ENCODE measurements at regions not wholly inside any gene's neighbourhood (a gene's known extent, or its start where the extent isn't known, plus 50 kb on each side); places are given as distances from the start of the nearest gene placed in this dataset.

DNA sequence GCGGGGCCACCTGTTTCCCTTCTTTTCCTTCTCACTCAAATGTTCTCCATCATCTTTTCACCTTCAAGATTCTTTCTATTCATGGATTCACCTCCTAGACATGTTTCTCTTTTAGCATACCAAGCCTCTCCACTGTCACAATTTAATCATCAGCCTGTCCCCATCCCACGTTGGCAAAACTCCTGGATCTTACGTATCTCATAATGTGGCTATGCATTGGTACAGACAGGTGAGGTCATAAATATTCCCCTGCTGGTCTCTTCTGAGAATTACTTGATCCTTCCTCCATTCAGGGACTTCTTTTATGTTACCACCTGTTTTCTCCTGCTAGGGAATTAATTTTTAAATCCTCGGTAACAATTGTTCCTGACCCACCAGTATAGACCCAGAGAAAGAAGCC is 262.6 kb upstream of the NEBL start:
- no peaks in the 10 kb centered on the region for H3K4me1 Mint-ChIP-seq
- Histone ChIP-seq H3K4me1 (ENCODE audit: control insufficient read depth in 2 of 2, insufficient read depth in 2 of 2, low read length in 2 of 2) (no peaks in the 10 kb centered on the region), H3K36me3 (ENCODE audit: control insufficient read depth in 2 of 3, insufficient read depth in 3 of 3, low read length in 3 of 3) (no peaks in the 10 kb centered on the region), H3K9me3 (ENCODE audit: control insufficient read depth in 2 of 3, low read length in 3 of 3) (no peaks in the 10 kb centered on the region), H3K27me3 (ENCODE audit: control insufficient read depth in 2 of 2, insufficient read depth in 2 of 2, low read length in 2 of 2) (no peaks in the 10 kb centered on the region), H3K4me3 (ENCODE audit: low read length) (no peak overlapping the region), H3K27ac (ENCODE audit: low read depth, low read length) (no peak overlapping the region)
- no peak overlapping the region for H3K4me3 Mint-ChIP-seq
- intact Hi-C loops (cut with micrococcal nuclease): no loop called here
- DNase-seq (no peak), ATAC-seq (no peak)
- no peak overlapping the region for H3K27ac Mint-ChIP-seq
- no peaks in the 10 kb centered on the region for H3K36me3 Mint-ChIP-seq
- ChIA-PET POLR2A (no interaction called here), CTCF (no interaction called here)
- peaks cover 0 to 15% (median 3%) of the 10 kb centered on the region in 11 donors for H3K9me3 Mint-ChIP-seq
- H3K27me3 Mint-ChIP-seq: peaks cover 0 to 30% (median 21%) of the 10 kb centered on the region in 5 donors

DNA sequence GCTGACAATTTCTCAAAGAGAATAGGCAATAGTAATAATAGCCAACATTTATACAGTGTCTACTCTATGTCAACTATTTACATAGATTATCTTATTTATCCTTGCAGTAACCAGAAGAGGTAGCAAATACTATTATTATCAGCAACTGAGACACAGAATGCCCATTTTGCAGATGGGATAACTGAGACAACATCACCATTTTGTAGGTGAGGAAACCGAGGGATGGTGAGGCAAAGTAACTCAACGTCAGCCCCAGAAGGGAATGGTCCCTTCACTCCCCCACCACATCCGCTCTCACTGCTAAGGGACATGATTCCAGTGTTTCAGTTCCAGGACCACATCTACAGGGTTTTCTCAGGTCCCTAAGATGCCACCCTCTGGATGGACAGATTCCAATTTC is 261.2 kb upstream of the NEBL start:
- Mint-ChIP-seq H3K4me1 (no peaks in the 10 kb centered on the region), H3K4me3 (no peak overlapping the region)
- intact Hi-C loops (cut with micrococcal nuclease): no loop called here

DNA sequence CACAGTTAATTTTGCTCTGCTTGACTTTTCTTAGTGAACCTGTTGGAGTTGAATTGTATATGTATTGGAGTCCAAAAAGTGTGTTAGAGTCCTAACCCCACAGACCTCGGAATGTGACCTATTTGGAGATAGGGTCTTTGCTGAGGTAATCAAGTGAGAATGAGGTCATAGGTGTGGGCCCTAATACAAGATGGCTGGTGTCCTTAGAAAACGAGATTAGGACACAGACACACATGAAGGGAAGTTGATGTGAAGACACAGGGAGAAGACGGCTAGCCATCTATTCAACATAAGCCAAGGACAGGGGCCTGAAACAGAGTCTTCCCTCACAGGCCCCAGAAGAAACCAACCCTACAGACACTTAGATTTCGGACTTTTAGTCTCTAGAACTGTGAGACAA is 260.6 kb upstream of the NEBL start:
- H3K27ac ChIP-seq (ENCODE audit: low read depth, low read length): no peak overlapping the region
- Mint-ChIP-seq H3K4me1 (no peaks in the 10 kb centered on the region), H3K4me3 (no peak overlapping the region), H3K27me3 (peaks cover 0 to 26% (median 20%) of the 10 kb centered on the region in 5 donors), H3K27ac (no peak overlapping the region), H3K36me3 (no peaks in the 10 kb centered on the region), H3K9me3 (peaks cover 0 to 15% (median 3%) of the 10 kb centered on the region in 11 donors)
- H3K36me3 ChIP-seq (ENCODE audit: control insufficient read depth in 2 of 3, insufficient read depth in 3 of 3, low read length in 3 of 3): no peaks in the 10 kb centered on the region
- no peak for ATAC-seq
- DNase-seq: no peak
- no peaks in the 10 kb centered on the region for H3K9me3 ChIP-seq (ENCODE audit: control insufficient read depth in 2 of 3, low read length in 3 of 3)
- H3K4me3 ChIP-seq (ENCODE audit: low read length): no peak overlapping the region
- CTCF ChIA-PET: no interaction called here
- no peaks in the 10 kb centered on the region for H3K27me3 ChIP-seq (ENCODE audit: control insufficient read depth in 2 of 2, insufficient read depth in 2 of 2, low read length in 2 of 2)
- intact Hi-C loops (cut with micrococcal nuclease): no loop called here
- POLR2A ChIA-PET: no interaction called here
- no peaks in the 10 kb centered on the region for H3K4me1 ChIP-seq (ENCODE audit: control insufficient read depth in 2 of 2, insufficient read depth in 2 of 2, low read length in 2 of 2)

More for the DNA sequence above, 261.2 kb upstream of the NEBL start:
- Mint-ChIP-seq H3K27ac (no peak overlapping the region), H3K27me3 (peaks cover 0 to 26% (median 20%) of the 10 kb centered on the region in 5 donors), H3K9me3 (peaks cover 0 to 15% (median 3%) of the 10 kb centered on the region in 11 donors), H3K36me3 (no peaks in the 10 kb centered on the region)
- H3K27me3 ChIP-seq (ENCODE audit: control insufficient read depth in 2 of 2, insufficient read depth in 2 of 2, low read length in 2 of 2): no peaks in the 10 kb centered on the region
- ChIA-PET CTCF (no interaction called here), POLR2A (no interaction called here)
- no peak for DNase-seq
- H3K4me3 ChIP-seq (ENCODE audit: low read length): no peak overlapping the region
- no peak overlapping the region for H3K27ac ChIP-seq (ENCODE audit: low read depth, low read length)
- H3K9me3 ChIP-seq (ENCODE audit: control insufficient read depth in 2 of 3, low read length in 3 of 3): no peaks in the 10 kb centered on the region
- H3K36me3 ChIP-seq (ENCODE audit: control insufficient read depth in 2 of 3, insufficient read depth in 3 of 3, low read length in 3 of 3): no peaks in the 10 kb centered on the region
- no peak for ATAC-seq
- H3K4me1 ChIP-seq (ENCODE audit: control insufficient read depth in 2 of 2, insufficient read depth in 2 of 2, low read length in 2 of 2): no peaks in the 10 kb centered on the region

DNA sequence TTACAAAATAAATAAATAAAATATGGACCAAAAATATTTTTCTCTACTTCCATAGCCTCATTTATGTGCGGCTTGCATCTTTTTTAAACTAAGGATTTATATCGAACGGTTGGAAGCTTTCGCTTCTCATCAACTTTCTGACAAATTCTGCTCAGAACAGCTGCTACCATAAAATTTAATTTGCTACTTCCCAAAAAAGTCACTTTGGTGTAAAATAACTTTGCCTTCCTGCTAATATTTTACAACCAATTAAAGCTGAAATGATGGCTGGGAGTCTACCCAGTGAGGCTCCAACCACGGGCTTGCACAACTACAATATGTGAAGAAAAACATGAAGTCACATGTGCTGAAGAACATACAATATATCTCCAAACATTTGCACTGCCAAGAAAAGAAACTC is 253.1 kb upstream of the NEBL start:
- Mint-ChIP-seq H3K36me3 (no peaks in the 10 kb centered on the region), H3K4me1 (no peaks in the 10 kb centered on the region), H3K4me3 (no peak overlapping the region), H3K9me3 (peaks cover 0 to 4% (median 0%) of the 10 kb centered on the region in 11 donors), H3K27me3 (peaks cover 0 to 17% (median 9%) of the 10 kb centered on the region in 5 donors), H3K27ac (no peak overlapping the region)
- Histone ChIP-seq H3K27ac (ENCODE audit: low read depth, low read length) (no peak overlapping the region), H3K27me3 (ENCODE audit: control insufficient read depth in 2 of 2, insufficient read depth in 2 of 2, low read length in 2 of 2) (no peaks in the 10 kb centered on the region), H3K36me3 (ENCODE audit: control insufficient read depth in 2 of 3, insufficient read depth in 3 of 3, low read length in 3 of 3) (no peaks in the 10 kb centered on the region), H3K9me3 (ENCODE audit: control insufficient read depth in 2 of 3, low read length in 3 of 3) (no peaks in the 10 kb centered on the region), H3K4me1 (ENCODE audit: control insufficient read depth in 2 of 2, insufficient read depth in 2 of 2, low read length in 2 of 2) (no peaks in the 10 kb centered on the region), H3K4me3 (ENCODE audit: low read length) (no peak overlapping the region)
- ATAC-seq (no peak), DNase-seq (no peak)
- ChIA-PET POLR2A (no interaction called here), CTCF (no interaction called here)
- intact Hi-C loops (cut with micrococcal nuclease): no loop called here

DNA sequence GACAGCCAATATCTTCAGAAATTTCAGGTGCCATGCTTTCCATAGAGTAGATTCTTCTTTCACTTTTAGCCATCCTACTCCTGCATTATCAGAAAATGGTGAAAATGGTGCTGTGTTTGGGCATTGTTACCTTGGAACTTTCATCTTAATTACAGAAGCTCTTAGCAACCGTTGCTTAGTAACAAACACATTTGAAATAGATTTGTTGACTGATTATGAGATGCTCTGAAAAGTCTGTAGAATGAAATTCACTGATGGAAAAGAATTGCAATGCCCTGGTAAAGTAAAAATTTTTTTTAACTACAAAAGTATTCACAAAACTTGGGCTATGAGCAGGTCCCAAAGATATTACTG is 249.3 kb upstream of the NEBL start:
- Mint-ChIP-seq H3K36me3 (no peaks in the 10 kb centered on the region), H3K27ac (no peak overlapping the region), H3K27me3 (peaks cover 0 to 2% (median 0%) of the 10 kb centered on the region in 5 donors), H3K9me3 (peaks cover 0 to under 1% (median 0%) of the 10 kb centered on the region in 11 donors), H3K4me1 (no peaks in the 10 kb centered on the region), H3K4me3 (no peak overlapping the region)
- ATAC-seq (no peak), DNase-seq (peak in 1 of 9 donors; percentile 1)
- Histone ChIP-seq H3K4me1 (ENCODE audit: control insufficient read depth in 2 of 2, insufficient read depth in 2 of 2, low read length in 2 of 2) (no peaks in the 10 kb centered on the region), H3K4me3 (ENCODE audit: low read length) (no peak overlapping the region), H3K27me3 (ENCODE audit: control insufficient read depth in 2 of 2, insufficient read depth in 2 of 2, low read length in 2 of 2) (no peaks in the 10 kb centered on the region), H3K27ac (ENCODE audit: low read depth, low read length) (no peak overlapping the region), H3K9me3 (ENCODE audit: control insufficient read depth in 2 of 3, low read length in 3 of 3) (no peaks in the 10 kb centered on the region), H3K36me3 (ENCODE audit: control insufficient read depth in 2 of 3, insufficient read depth in 3 of 3, low read length in 3 of 3) (no peaks in the 10 kb centered on the region)
- intact Hi-C loops (cut with micrococcal nuclease): no loop called here
- ChIA-PET CTCF (no interaction called here), POLR2A (no interaction called here)

DNA sequence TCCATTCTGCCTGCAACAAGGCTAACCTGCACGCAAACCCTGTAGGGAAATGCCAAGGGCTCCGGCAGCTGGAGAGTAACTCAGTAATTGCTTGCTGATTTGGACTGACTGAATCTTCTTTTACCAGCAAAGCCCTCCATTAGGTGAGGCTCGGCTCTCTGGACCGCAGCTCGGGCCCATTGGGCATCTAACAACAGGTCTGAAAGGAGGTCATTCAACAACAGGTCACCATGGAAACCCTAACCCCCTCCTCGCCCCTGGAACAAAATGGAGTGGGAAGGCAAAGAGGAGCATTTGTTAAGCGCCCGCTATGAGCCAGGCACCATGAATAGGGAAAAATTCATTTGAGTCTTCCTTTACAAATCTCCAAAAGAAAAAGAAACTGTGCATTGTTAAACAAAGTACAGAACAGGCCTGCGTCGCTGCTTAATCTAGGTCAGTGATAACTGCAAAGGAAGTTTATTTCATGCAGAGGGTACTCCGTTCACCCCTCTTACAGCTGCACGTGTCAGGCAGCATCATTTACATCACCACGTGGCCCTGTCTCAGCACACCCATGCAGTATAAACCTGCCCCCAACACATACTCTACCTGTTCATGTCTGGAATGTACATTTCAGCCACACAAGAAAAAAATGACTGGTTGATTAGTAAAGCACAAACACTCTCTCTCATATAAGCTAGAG is 248.8 kb upstream of the NEBL start:
- Mint-ChIP-seq H3K36me3 (no peaks in the 10 kb centered on the region), H3K9me3 (no peaks in the 10 kb centered on the region), H3K27ac (no peak overlapping the region), H3K4me3 (no peak overlapping the region), H3K4me1 (no peaks in the 10 kb centered on the region), H3K27me3 (peaks cover 0 to 3% (median 0%) of the 10 kb centered on the region in 5 donors)
- H3K27me3 ChIP-seq (ENCODE audit: control insufficient read depth in 2 of 2, insufficient read depth in 2 of 2, low read length in 2 of 2): no peaks in the 10 kb centered on the region
- ATAC-seq: no peak
- ChIA-PET POLR2A (no interaction called here), CTCF (no interaction called here)
- H3K27ac ChIP-seq (ENCODE audit: low read depth, low read length): no peak overlapping the region
- H3K4me3 ChIP-seq (ENCODE audit: low read length): no peak overlapping the region
- no peak for DNase-seq
- H3K36me3 ChIP-seq (ENCODE audit: control insufficient read depth in 2 of 3, insufficient read depth in 3 of 3, low read length in 3 of 3): no peaks in the 10 kb centered on the region
- no peaks in the 10 kb centered on the region for H3K4me1 ChIP-seq (ENCODE audit: control insufficient read depth in 2 of 2, insufficient read depth in 2 of 2, low read length in 2 of 2)
- intact Hi-C loops (cut with micrococcal nuclease): no loop called here
- H3K9me3 ChIP-seq (ENCODE audit: control insufficient read depth in 2 of 3, low read length in 3 of 3): no peaks in the 10 kb centered on the region

DNA sequence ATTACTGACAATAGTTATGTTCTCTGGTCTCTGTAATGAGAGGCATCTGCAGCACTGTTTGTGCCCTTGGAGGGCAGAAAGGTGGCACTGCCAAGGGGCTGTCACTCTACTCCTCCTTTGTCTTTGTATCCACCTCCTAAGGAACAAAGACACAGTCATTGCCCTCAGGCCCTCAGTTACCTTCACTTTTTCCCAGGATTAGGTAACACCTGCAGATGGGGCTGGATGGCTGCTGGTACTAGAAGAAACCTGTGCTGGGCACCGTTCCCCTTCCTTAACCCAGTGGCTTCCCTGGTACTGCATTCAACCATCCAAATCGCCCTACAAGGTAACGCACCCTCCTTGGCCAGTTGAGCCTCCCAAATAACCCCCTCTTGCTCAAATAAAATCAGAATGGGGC is 246.9 kb upstream of the NEBL start:
- no peaks in the 10 kb centered on the region for H3K4me1 ChIP-seq (ENCODE audit: control insufficient read depth in 2 of 2, insufficient read depth in 2 of 2, low read length in 2 of 2)
- CTCF ChIA-PET: no interaction called here
- no peak overlapping the region for H3K27ac ChIP-seq (ENCODE audit: low read depth, low read length)
- no peaks in the 10 kb centered on the region for H3K9me3 ChIP-seq (ENCODE audit: control insufficient read depth in 2 of 3, low read length in 3 of 3)
- no peaks in the 10 kb centered on the region for H3K9me3 Mint-ChIP-seq
- ATAC-seq: no peak
- no peak for DNase-seq
- H3K36me3 Mint-ChIP-seq: no peaks in the 10 kb centered on the region
- H3K4me3 Mint-ChIP-seq: no peak overlapping the region
- no peak overlapping the region for H3K27ac Mint-ChIP-seq
- no peaks in the 10 kb centered on the region for H3K27me3 ChIP-seq (ENCODE audit: control insufficient read depth in 2 of 2, insufficient read depth in 2 of 2, low read length in 2 of 2)
- H3K4me3 ChIP-seq (ENCODE audit: low read length): no peak overlapping the region
- intact Hi-C loops (cut with micrococcal nuclease): no loop called here
- peaks cover 0 to 4% (median 0%) of the 10 kb centered on the region in 5 donors for H3K27me3 Mint-ChIP-seq
- H3K4me1 Mint-ChIP-seq: no peaks in the 10 kb centered on the region
- POLR2A ChIA-PET: no interaction called here
- no peaks in the 10 kb centered on the region for H3K36me3 ChIP-seq (ENCODE audit: control insufficient read depth in 2 of 3, insufficient read depth in 3 of 3, low read length in 3 of 3)
